ENCODE measurements at regions not wholly inside any gene's neighbourhood (a gene's known extent, or its start where the extent isn't known, plus 50 kb on each side); places are given as distances from the start of the nearest gene placed in this dataset.
"Not testable (repeated sequence)": the region's sequence is repeated elsewhere in the genome, so short reads cannot be mapped to it uniquely, and the experiment has no call there.

DNA sequence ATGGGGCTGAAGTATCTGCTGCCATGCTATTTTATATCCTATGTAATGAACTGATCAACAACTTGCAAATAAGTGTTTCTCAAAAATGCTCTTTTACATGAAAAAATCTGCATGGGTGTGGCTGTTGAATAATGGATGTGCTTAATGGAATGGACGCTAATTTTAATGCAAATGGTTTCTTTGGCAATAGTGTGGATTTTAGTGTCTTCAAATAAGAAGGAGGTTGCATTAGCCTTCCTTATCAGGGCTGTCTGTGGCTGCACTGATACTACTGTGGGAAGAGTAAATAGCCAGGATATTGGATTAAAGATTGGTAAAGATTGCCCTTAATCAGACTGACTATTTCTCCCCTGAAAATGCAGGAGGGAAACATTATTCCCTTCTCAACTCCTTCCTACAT, 121.9 kb upstream of the STK32A start:
- Histone ChIP-seq H3K4me2 (ENCODE audit: low read length) (no peak overlapping the region), H3K9ac (ENCODE audit: low read length) (no peak overlapping the region), H2AFZ (ENCODE audit: low read length) (no peak overlapping the region), H3K9me2 (ENCODE audit: low read depth, low read length) (no peaks in the 10 kb centered on the region), H3K27me3 (ENCODE audit: insufficient read depth, low read length) (no peaks in the 10 kb centered on the region), H3K36me3 (ENCODE audit: insufficient read depth, low read length) (no peaks in the 10 kb centered on the region), H3K9me3 (ENCODE audit: low read length) (no peaks in the 10 kb centered on the region), H3K4me3 (ENCODE audit: low read depth, low read length, poor library complexity, severe bottlenecking) (no peak overlapping the region), H3F3A (ENCODE audit: insufficient read depth, low read length) (no peaks in the 10 kb centered on the region), H3K79me2 (ENCODE audit: insufficient read depth, low read length) (no peaks in the 10 kb centered on the region), H3K4me1 (ENCODE audit: insufficient read depth, low read length, severe bottlenecking) (no peaks in the 10 kb centered on the region), H3K27ac (ENCODE audit: low read depth, low read length, poor library complexity, severe bottlenecking) (no peak overlapping the region), H4K20me1 (ENCODE audit: insufficient read depth, low read length) (no peaks in the 10 kb centered on the region)
- TF ChIP-seq, protein P1, sequence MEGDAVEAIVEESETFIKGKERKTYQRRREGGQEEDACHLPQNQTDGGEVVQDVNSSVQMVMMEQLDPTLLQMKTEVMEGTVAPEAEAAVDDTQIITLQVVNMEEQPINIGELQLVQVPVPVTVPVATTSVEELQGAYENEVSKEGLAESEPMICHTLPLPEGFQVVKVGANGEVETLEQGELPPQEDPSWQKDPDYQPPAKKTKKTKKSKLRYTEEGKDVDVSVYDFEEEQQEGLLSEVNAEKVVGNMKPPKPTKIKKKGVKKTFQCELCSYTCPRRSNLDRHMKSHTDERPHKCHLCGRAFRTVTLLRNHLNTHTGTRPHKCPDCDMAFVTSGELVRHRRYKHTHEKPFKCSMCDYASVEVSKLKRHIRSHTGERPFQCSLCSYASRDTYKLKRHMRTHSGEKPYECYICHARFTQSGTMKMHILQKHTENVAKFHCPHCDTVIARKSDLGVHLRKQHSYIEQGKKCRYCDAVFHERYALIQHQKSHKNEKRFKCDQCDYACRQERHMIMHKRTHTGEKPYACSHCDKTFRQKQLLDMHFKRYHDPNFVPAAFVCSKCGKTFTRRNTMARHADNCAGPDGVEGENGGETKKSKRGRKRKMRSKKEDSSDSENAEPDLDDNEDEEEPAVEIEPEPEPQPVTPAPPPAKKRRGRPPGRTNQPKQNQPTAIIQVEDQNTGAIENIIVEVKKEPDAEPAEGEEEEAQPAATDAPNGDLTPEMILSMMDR (IDR thresholded peaks at IDR 0.05; ENCODE audit: low read length), result no peak
- TF ChIP-seq EZH2 (IDR thresholded peaks at IDR 0.05; ENCODE audit: borderline replicate concordance, low read length), result no peak

DNA sequence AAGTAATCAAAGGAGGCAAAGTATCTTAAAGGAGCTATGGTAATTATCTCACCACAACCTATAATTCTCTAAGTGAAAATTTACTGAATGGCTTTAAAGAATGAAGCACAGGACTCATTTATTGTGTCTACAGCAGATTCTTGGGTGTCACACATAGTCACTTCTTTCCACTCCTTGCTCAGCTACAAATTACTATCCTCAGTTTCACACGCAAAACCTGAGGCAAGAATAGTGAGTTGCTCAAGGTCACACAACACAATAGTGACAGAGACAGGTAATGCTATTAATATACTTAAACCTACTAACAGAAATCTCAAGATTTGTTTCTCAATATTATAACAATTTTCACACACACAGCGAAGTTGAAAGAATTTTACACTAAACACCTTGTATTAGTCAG, 120.9 kb upstream of the STK32A start:
- Histone ChIP-seq H3K9me2 (ENCODE audit: low read depth, low read length) (no peaks in the 10 kb centered on the region), H3K79me2 (ENCODE audit: insufficient read depth, low read length) (no peaks in the 10 kb centered on the region), H3K9me3 (ENCODE audit: low read length) (no peaks in the 10 kb centered on the region; the same call in 1 of the 2 replicates), H3K4me2 (ENCODE audit: low read length) (no peak overlapping the region), H2AFZ (ENCODE audit: low read length) (no peak overlapping the region), H3K27ac (ENCODE audit: low read depth, low read length, poor library complexity, severe bottlenecking) (no peak overlapping the region), H3F3A (ENCODE audit: insufficient read depth, low read length) (no peaks in the 10 kb centered on the region), H3K9ac (ENCODE audit: low read length) (no peak overlapping the region), H3K27me3 (ENCODE audit: insufficient read depth, low read length) (no peaks in the 10 kb centered on the region), H4K20me1 (ENCODE audit: insufficient read depth, low read length) (no peaks in the 10 kb centered on the region), H3K4me1 (ENCODE audit: insufficient read depth, low read length, severe bottlenecking) (no peaks in the 10 kb centered on the region), H3K36me3 (ENCODE audit: insufficient read depth, low read length) (no peaks in the 10 kb centered on the region), H3K4me3 (ENCODE audit: low read depth, low read length, poor library complexity, severe bottlenecking) (no peak overlapping the region)
- no peak for TF ChIP-seq EZH2 (IDR thresholded peaks at IDR 0.05; ENCODE audit: borderline replicate concordance, low read length)
- TF ChIP-seq, protein P1 (IDR thresholded peaks at IDR 0.05; ENCODE audit: low read length), result no peak

- H3K9me2 ChIP-seq (ENCODE audit: low read depth, low read length); H3K27me3 ChIP-seq (ENCODE audit: insufficient read depth, low read length); H3K4me3 ChIP-seq (ENCODE audit: low read depth, low read length, poor library complexity, severe bottlenecking); H3K9me3 ChIP-seq (ENCODE audit: low read length); H3K9ac ChIP-seq (ENCODE audit: low read length); H3K79me2 ChIP-seq (ENCODE audit: insufficient read depth, low read length); H4K20me1 ChIP-seq (ENCODE audit: insufficient read depth, low read length); H3K4me1 ChIP-seq (ENCODE audit: insufficient read depth, low read length, severe bottlenecking); H3F3A ChIP-seq (ENCODE audit: insufficient read depth, low read length); H2AFZ ChIP-seq (ENCODE audit: low read length); H3K4me2 ChIP-seq (ENCODE audit: low read length); H3K36me3 ChIP-seq (ENCODE audit: insufficient read depth, low read length); H3K27ac ChIP-seq (ENCODE audit: low read depth, low read length, poor library complexity, severe bottlenecking): not testable (repeated sequence)
Observed at GRCh38 chr5:147139759-147140158, 95.1 kb upstream of the STK32A start.

DNA sequence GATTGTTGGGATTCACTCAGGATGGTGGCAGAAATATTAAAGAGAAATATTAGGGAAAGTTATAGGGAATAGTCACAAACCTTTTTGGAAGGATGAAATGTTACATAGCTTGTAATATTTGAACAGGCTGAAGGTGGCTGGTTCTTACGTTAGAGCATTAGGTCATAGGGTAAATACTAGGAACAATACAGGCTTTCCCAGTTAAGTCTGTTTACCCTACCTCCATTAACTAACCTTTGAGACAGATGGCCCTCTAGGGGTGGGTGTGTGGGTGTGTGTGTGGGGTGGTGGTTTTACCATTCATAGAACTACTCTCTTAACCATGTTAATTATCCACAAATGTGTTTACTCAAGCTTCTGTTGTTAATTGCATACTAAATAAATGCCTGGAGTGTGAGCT, 94.3 kb upstream of the STK32A start:
- H3K27ac ChIP-seq (ENCODE audit: low read depth, low read length, poor library complexity, severe bottlenecking), result no peak overlapping the region
- H3K27me3 ChIP-seq (ENCODE audit: insufficient read depth, low read length), result no peaks in the 10 kb centered on the region
- H4K20me1 ChIP-seq (ENCODE audit: insufficient read depth, low read length), result no peaks in the 10 kb centered on the region
- H3K9me3 ChIP-seq (ENCODE audit: low read length), result no peaks in the 10 kb centered on the region
- no peak overlapping the region for H2AFZ ChIP-seq (ENCODE audit: low read length)
- H3K9me2 ChIP-seq (ENCODE audit: low read depth, low read length), result no peaks in the 10 kb centered on the region
- no peak overlapping the region for H3K4me3 ChIP-seq (ENCODE audit: low read depth, low read length, poor library complexity, severe bottlenecking)
- no peaks in the 10 kb centered on the region for H3F3A ChIP-seq (ENCODE audit: insufficient read depth, low read length)
- H3K4me2 ChIP-seq (ENCODE audit: low read length), result no peak overlapping the region
- no peaks in the 10 kb centered on the region for H3K36me3 ChIP-seq (ENCODE audit: insufficient read depth, low read length)
- no peaks in the 10 kb centered on the region for H3K4me1 ChIP-seq (ENCODE audit: insufficient read depth, low read length, severe bottlenecking)
- no peaks in the 10 kb centered on the region for H3K79me2 ChIP-seq (ENCODE audit: insufficient read depth, low read length)
- TF ChIP-seq, protein P1 (IDR thresholded peaks at IDR 0.05; ENCODE audit: low read length), result no peak
- TF ChIP-seq EZH2 (IDR thresholded peaks at IDR 0.05; ENCODE audit: borderline replicate concordance, low read length), result no peak
- no peak overlapping the region for H3K9ac ChIP-seq (ENCODE audit: low read length)

DNA sequence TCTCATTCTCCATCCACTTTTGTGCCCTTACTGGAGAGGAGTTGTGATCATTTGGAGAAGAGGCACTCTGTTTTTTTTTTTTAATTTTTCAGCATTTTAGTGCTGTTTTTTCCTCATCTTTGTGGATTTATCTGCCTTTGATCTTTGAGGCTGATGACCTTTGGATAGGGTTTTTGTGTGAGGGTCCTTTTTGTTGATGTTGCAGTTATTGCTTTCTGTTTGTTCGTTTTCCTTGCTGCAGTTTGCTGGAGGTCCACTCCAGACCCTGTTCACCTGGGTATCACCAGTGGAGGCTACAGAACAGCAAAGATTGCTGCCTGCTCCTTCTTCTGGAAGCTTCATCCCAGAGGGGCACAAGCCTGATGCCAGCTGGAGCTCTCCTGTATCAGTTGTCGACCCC, 93.2 kb upstream of the STK32A start:
- not testable (repeated sequence) for H4K20me1 ChIP-seq (ENCODE audit: insufficient read depth, low read length); H3K4me1 ChIP-seq (ENCODE audit: insufficient read depth, low read length, severe bottlenecking); H3F3A ChIP-seq (ENCODE audit: insufficient read depth, low read length); H3K4me2 ChIP-seq (ENCODE audit: low read length); H3K27ac ChIP-seq (ENCODE audit: low read depth, low read length, poor library complexity, severe bottlenecking); H3K9me3 ChIP-seq (ENCODE audit: low read length); H3K36me3 ChIP-seq (ENCODE audit: insufficient read depth, low read length); H3K27me3 ChIP-seq (ENCODE audit: insufficient read depth, low read length); H3K9ac ChIP-seq (ENCODE audit: low read length); H2AFZ ChIP-seq (ENCODE audit: low read length); H3K79me2 ChIP-seq (ENCODE audit: insufficient read depth, low read length); H3K4me3 ChIP-seq (ENCODE audit: low read depth, low read length, poor library complexity, severe bottlenecking); H3K9me2 ChIP-seq (ENCODE audit: low read depth, low read length)

Measured in OCI-LY1 (cell line).